GM18505 (cell line): ENCODE measurements at regions not wholly inside any gene's neighbourhood (a gene's known extent, or its start where the extent isn't known, plus 50 kb on each side); places are given as distances from the start of the nearest gene placed in this dataset.
"Not testable (repeated sequence)": the region's sequence is repeated elsewhere in the genome, so short reads cannot be mapped to it uniquely, and the experiment has no call there.

Experiments
- ATAC-seq: cut with Tn5 transposase; IDR thresholded peaks from one replicate; pipeline ENCODE4 v1.9.1; 2021; ENCODE audit not compliant: unreplicated experiment
- POLR2A ChIP-seq: IDR thresholded peaks from 4 replicates; pipeline ENCODE4 v1.6.1; 2011; ENCODE audit warnings: borderline replicate concordance; ENCODE audit not compliant: insufficient read depth, insufficient read length; ENCODE audit errors: extremely low read depth

- no peak for TF ChIP-seq POLR2A
- ATAC-seq, result no peak
These were observed 66.6 kb downstream of the LACC1 start for GRCh38 chr13:43946281-43946680.

- no peak for TF ChIP-seq POLR2A
- no peak for ATAC-seq
These were observed 68.3 kb downstream of the LACC1 start for GRCh38 chr13:43947897-43948458.

DNA sequence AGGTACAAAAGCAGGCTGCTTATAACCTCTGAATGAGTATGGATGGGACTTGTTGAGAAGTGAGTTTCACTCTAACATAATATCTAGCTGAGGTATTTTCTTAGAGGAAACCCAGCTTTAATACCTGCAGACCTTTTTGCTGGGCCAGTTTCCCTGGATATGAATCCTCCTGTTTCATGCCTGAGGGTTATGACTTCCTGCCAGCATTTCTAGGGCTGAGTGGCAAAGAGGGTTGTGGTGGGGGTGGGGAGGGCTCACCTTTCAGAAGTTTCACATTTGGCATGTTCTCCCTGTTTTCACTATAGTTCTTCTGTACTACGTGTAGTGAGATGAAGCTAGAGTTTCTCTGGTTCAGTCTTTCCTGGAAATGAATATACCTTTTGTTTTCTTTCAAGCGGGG lies 73.7 kb downstream of the LACC1 start:
- ATAC-seq, result no peak
- no peak for TF ChIP-seq POLR2A

- not testable (repeated sequence) for ATAC-seq
These were observed 77.3 kb downstream of the LACC1 start for GRCh38 chr13:43956975-43957374.

DNA sequence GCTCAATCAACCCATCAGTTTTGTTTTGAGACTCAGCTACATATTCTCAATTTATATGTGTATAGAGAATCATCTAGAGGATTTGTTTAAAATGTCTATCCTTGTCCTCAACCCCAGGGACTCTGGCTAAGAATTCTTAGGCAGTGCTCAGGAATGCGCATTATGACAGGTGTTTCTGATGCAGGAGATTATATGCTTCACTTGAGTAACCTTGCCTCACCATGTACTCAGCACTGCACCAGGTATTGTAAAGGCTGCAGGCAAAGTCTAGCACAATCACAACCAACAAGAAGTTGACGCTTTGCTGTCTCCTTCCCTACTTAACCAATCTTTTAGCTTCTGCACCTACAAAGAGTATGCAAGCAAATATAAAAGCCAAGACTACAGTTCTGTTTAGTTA lies 79.6 kb downstream of the LACC1 start:
- TF ChIP-seq POLR2A, result no peak
- no peak for ATAC-seq

- no peak for TF ChIP-seq POLR2A
- ATAC-seq, result no peak
These were observed 82.2 kb downstream of the LACC1 start for GRCh38 chr13:43961909-43962308.

DNA sequence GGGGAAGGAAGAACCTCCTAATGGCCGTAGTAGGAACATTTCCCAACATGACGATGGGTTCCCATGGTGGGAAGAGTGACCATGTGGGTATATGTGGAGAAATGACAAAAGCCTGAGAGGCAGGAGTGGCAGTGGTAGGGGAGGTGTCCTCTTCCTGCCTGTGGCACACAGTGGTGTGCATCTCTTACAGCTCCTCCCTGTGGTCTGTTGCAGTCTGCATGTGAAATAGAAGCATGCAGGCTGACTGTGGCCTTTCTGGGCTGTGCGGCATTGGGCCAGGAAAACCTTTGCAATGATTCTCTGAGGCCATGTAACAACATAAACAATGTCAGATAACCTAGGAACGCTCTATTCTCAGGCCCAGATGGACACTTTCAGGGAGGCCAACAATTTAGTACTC lies 84.0 kb downstream of the LACC1 start:
- TF ChIP-seq POLR2A, result no peak
- ATAC-seq, result no peak

DNA sequence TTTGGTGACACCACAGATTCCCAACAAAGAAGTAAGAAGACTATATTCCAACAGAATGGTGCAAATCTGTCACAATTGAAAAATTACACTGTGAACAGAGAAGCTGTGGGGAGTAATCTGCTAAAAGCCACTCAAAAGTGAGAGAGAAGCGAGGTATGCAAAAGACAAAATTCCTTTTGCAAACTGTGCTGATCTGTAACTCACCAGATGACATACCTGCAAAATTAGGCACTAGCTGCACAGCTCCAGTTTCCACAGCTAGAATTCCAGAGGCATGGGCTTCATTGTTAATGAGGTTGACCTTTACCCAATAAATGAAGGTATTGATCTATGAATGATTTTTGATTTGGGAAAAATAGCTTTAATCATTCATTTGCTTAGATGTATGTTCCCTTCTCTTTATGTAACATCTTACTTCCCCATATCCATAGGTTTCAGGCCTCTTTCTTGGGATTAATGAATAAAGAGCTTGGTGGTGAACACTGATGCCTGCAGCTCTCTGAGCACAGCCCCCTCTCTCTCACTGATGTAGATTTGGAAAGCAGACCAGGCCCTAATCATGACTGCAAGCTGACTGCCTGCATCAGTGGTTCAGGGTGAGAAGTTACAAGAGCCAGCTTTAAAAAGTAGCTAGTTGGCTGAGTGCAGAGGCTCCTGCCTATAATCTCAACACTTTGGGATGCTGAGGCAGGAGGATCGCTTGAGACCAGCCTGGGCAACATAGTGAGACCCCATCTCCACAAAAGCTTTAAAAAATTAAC lies 85.2 kb downstream of the LACC1 start:
- ATAC-seq, result no peak
- TF ChIP-seq POLR2A, result no peak

DNA sequence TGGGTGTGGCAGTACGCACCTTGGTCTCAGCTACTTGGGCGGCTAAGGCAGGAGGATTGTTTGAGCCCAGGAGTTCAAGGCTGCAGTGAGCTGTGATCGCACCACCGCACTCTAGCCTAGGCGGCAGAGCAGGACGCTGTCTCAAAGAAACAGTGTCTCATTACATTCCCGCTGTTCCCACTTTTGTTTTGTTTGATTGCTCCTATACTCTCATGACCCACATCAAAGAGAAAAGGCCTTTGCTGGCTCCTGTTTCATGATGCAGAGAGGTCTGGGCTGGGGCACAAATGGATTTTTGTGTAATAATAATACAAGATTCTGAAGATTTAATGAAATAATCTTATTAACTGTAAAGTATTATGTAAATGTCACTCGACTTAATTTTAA lies 85.7 kb downstream of the LACC1 start:
- no peak for ATAC-seq
- no peak for TF ChIP-seq POLR2A

- ATAC-seq, result not testable (repeated sequence)
These were observed 88.7 kb downstream of the LACC1 start for GRCh38 chr13:43968251-43968942.

- ATAC-seq, result not testable (repeated sequence)
These were observed 89.4 kb downstream of the LACC1 start for GRCh38 chr13:43968943-43969690.

- ATAC-seq, result not testable (repeated sequence)
These were observed 90.2 kb downstream of the LACC1 start for GRCh38 chr13:43969919-43970318.

DNA sequence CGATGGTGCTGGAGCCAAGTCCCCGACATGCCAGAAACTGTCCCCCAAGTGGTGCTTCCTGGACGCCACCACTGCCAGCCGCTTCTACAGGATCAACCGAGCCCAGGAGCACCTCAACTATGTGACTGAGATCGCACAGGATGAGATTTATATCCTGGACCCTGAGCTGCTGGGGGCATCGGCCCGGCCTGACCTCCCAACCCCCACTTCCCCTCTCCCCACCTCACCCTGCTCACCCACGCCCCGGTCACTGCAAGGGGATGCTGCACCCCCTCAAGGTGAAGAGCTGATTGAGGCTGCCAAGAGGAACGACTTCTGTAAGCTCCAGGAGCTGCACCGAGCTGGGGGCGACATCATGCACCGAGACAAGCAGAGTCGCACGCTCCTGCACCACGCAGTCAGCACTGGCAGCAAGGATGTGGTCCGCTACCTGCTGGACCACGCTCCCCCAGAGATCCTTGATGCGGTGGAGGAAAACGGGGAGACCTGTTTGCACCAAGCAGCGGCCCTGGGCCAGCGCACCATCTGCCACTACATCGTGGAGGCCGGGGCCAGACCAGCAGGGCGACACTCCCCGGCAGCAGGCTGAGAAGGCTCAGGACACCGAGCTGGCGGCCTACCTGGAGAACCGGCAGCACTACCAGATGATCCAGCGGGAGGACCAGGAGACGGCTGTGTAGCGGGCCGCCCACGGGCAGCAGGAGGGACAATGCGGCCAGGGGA lies 91.0 kb downstream of the LACC1 start:
- ATAC-seq, result not testable (repeated sequence)

DNA sequence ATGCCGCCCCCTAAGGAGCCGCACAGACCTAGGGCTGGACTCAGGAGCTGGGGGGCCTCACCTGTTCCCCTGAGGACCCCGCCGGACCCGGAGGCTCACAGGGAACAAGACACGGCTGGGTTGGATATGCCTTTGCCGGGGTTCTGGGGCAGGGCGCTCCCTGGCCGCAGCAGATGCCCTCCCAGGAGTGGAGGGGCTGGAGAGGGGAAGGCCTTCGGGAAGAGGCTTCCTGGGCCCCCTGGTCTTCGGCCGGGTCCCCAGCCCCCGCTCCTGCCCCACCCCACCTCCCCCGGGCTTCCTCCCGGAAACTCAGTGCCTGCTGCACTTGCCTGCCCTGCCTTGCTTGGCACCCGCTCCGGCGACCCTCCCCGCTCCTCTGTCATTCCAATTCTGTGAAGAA lies 91.6 kb downstream of the LACC1 start:
- ATAC-seq, result not testable (repeated sequence)

- no peak for ATAC-seq
- no peak for TF ChIP-seq POLR2A
These were observed 98.2 kb downstream of the LACC1 start for GRCh38 chr13:43977911-43978310.
